ENCODE measurements at regions not wholly inside any gene's neighbourhood (a gene's known extent, or its start where the extent isn't known, plus 50 kb on each side); places are given as distances from the start of the nearest gene placed in this dataset.

- in situ Hi-C loops (cut with MboI) = no loop called here
- Histone ChIP-seq H3K27ac (ENCODE audit: extremely low read depth, low read depth, low read length) (no peak overlapping the region), H2AFZ (ENCODE audit: low read depth, low read length) (no peak overlapping the region), H3K9me3 (replicated peaks; ENCODE audit: control insufficient read depth, insufficient read depth, low read depth, low read length) (no peaks in the 10 kb centered on the region), H3K4me2 (ENCODE audit: insufficient read depth, low read length) (no peak overlapping the region), H3K4me3 (no peak overlapping the region), H3K27me3 (ENCODE audit: control insufficient read depth in 2 of 2, insufficient read depth in 2 of 2, low read length in 2 of 2) (no peaks in the 10 kb centered on the region), H3K9me1 (ENCODE audit: control insufficient read depth, insufficient read depth, low read length) (no peaks in the 10 kb centered on the region), H3K4me1 (replicated peaks in 1 of 2; ENCODE audit: control insufficient read depth in 2 of 2, insufficient read depth in 2 of 2, low read length in 2 of 2) (no peaks in the 10 kb centered on the region), H3K79me2 (ENCODE audit: control insufficient read depth, insufficient read depth, low read length) (no peaks in the 10 kb centered on the region), H4K20me1 (replicated peaks; ENCODE audit: control insufficient read depth, insufficient read depth, low read length) (no peaks in the 10 kb centered on the region), H3K36me3 (ENCODE audit: control insufficient read depth, insufficient read depth, low read length) (no peaks in the 10 kb centered on the region), H3K9ac (ENCODE audit: insufficient read depth in 1 of 2, low read depth in 2 of 2, low read length in 2 of 2) (no peak overlapping the region)
- intact Hi-C loops (cut with micrococcal nuclease) = no loop called here
- CTCF ChIA-PET (ENCODE audit: low intra/inter-chr PET ratio) = no interaction called here
- no peak for FAIRE-seq
- no peak for DNase-seq (ENCODE audit: extremely low read depth in 1 of 4, low spot score in 3 of 4)
- POLR2A ChIA-PET = no interaction called here
- ATAC-seq = no peak
- WGBS (ENCODE audit: insufficient coverage, low coverage, missing lambda C conversion rate) = 0% methylated on average over 1 of the region's 1 CpG
- TF ChIP-seq CHAMP1 (IDR thresholded peaks at IDR 0.05) (no peak), MXD1 (CRISPR knock-in tag; IDR thresholded peaks at IDR 0.05; ENCODE audit: borderline replicate concordance, poor library complexity, severe bottlenecking) (no peak), ZNF77 (CRISPR knock-in tag; IDR thresholded peaks at IDR 0.05) (no peak), MAFG (tag; conservative IDR thresholded peaks at IDR 0.05) (no peak), CHD1 (IDR thresholded peaks at IDR 0.05; ENCODE audit: low read length) (no peak), CBX2 (IDR thresholded peaks at IDR 0.05; ENCODE audit: insufficient read depth, low read length, poor library complexity, severe bottlenecking) (no peak)
- TF ChIP-seq, protein P1, sequence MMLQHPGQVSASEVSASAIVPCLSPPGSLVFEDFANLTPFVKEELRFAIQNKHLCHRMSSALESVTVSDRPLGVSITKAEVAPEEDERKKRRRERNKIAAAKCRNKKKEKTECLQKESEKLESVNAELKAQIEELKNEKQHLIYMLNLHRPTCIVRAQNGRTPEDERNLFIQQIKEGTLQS (IDR thresholded peaks at IDR 0.05) = no peak
- TF ChIP-seq, protein P1 (CRISPR knock-in tag; conservative IDR thresholded peaks at IDR 0.05) = no peak
- TF ChIP-seq, protein P2, sequence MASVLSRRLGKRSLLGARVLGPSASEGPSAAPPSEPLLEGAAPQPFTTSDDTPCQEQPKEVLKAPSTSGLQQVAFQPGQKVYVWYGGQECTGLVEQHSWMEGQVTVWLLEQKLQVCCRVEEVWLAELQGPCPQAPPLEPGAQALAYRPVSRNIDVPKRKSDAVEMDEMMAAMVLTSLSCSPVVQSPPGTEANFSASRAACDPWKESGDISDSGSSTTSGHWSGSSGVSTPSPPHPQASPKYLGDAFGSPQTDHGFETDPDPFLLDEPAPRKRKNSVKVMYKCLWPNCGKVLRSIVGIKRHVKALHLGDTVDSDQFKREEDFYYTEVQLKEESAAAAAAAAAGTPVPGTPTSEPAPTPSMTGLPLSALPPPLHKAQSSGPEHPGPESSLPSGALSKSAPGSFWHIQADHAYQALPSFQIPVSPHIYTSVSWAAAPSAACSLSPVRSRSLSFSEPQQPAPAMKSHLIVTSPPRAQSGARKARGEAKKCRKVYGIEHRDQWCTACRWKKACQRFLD (CRISPR knock-in tag; IDR thresholded peaks at IDR 0.05) = no peak
- BruUV-seq (replicated peaks) = no TSS peak
Measured at GRCh38 chrX:98191003-98191402, 1307.3 kb downstream of the RPA4 start.
